ENCODE measurements at regions not wholly inside any gene's neighbourhood (a gene's known extent, or its start where the extent isn't known, plus 50 kb on each side); places are given as distances from the start of the nearest gene placed in this dataset.

- TF ChIP-seq POLR2AphosphoS5 (IDR thresholded peaks at IDR 0.05; ENCODE audit: low read depth, low read length) = no peak
- no peak for TF ChIP-seq REST (IDR thresholded peaks at IDR 0.05; ENCODE audit: insufficient read depth in 1 of 2, low read depth in 2 of 2, low read length in 2 of 2)
These were observed 373.5 kb downstream of the HTR1B start for GRCh38 chr6:77089776-77090175.

Measured in PFSK-1 (cell line).